Left ventricle myocardium inferior (tissue), 1 donor: ENCODE measurements at regions not wholly inside any gene's neighbourhood (a gene's known extent, or its start where the extent isn't known, plus 50 kb on each side); places are given as distances from the start of the nearest gene placed in this dataset.

ENCODE experiments used
- DNase-seq: peaks from one replicate; pipeline ENCODE4 v3.0.0-alpha.2; 2020
- H3K27ac ChIP-seq: fragments of 200-600 bp; replicated peaks from 2 replicates; pipeline ENCODE4 v1.8.0; 2021
- H3K27me3 ChIP-seq: fragments of 200-600 bp; 2 replicates; pipeline ENCODE4 v1.8.0; 2021; ENCODE audit warnings: low read depth
- H3K36me3 ChIP-seq: fragments of 200-600 bp; 2 replicates; pipeline ENCODE4 v1.8.0; 2021
- H3K4me1 ChIP-seq: fragments of 200-600 bp; 2 replicates; pipeline ENCODE4 v1.8.0; 2021
- H3K4me3 ChIP-seq: fragments of 200-600 bp; 2 replicates; pipeline ENCODE4 v1.8.0; 2021; ENCODE audit warnings: mild to moderate bottlenecking, moderate library complexity
- H3K9me3 ChIP-seq: fragments of 200-600 bp; replicated peaks from 2 replicates; pipeline ENCODE4 v1.8.0; 2021
- CTCF ChIP-seq: fragments of 200-600 bp; IDR thresholded peaks from 2 replicates; pipeline ENCODE4 v1.8.0; 2021; ENCODE audit warnings: antibody characterized with exemption, mild to moderate bottlenecking, borderline replicate concordance
- intact Hi-C: fragments of 100-400 bp; cut with micrococcal nuclease; formaldehyde crosslinking; loops from one replicate; pipeline ENCODE4 v1.11.0; 2022
- donor health status: DM: no; HTN: yes; CAD: no; lungs with severe emphysema.

GRCh38 chr2:5977477-5977876 is 285.3 kb downstream of the SOX11 start:
- Histone ChIP-seq H3K9me3 (no peaks in the 10 kb centered on the region), H3K27ac (no peak overlapping the region), H3K4me3 (no peak overlapping the region), H3K36me3 (no peaks in the 10 kb centered on the region), H3K4me1 (no peaks in the 10 kb centered on the region), H3K27me3 (peaks cover 24% of the 10 kb centered on the region)
- no peak for DNase-seq
- intact Hi-C loops = no loop called here
- no peak for TF ChIP-seq CTCF

- H3K36me3 ChIP-seq = no peaks in the 10 kb centered on the region
- TF ChIP-seq CTCF = no peak
- intact Hi-C loops = no loop called here
- DNase-seq = no peak
- no peaks in the 10 kb centered on the region for H3K4me1 ChIP-seq
- peaks cover 31% of the 10 kb centered on the region for H3K27me3 ChIP-seq
- no peak overlapping the region for H3K4me3 ChIP-seq
- H3K9me3 ChIP-seq = no peaks in the 10 kb centered on the region
- H3K27ac ChIP-seq = no peak overlapping the region
Measured at GRCh38 chr2:5978131-5978751, 286.1 kb downstream of the SOX11 start.

GRCh38 chr2:5980450-5981190 is 288.4 kb downstream of the SOX11 start:
- intact Hi-C loops = no loop called here
- H3K9me3 ChIP-seq = no peaks in the 10 kb centered on the region
- H3K4me1 ChIP-seq = no peaks in the 10 kb centered on the region
- H3K36me3 ChIP-seq = no peaks in the 10 kb centered on the region
- peaks cover 53% of the 10 kb centered on the region for H3K27me3 ChIP-seq
- no peak for DNase-seq
- no peak overlapping the region for H3K4me3 ChIP-seq
- H3K27ac ChIP-seq = no peak overlapping the region
- no peak for TF ChIP-seq CTCF

- TF ChIP-seq CTCF = no peak
- intact Hi-C loops = no loop called here
- no peaks in the 10 kb centered on the region for H3K4me1 ChIP-seq
- no peak for DNase-seq
- H3K27ac ChIP-seq = no peak overlapping the region
- no peak overlapping the region for H3K4me3 ChIP-seq
- peaks cover 62% of the 10 kb centered on the region for H3K27me3 ChIP-seq
- no peaks in the 10 kb centered on the region for H3K36me3 ChIP-seq
- H3K9me3 ChIP-seq = no peaks in the 10 kb centered on the region
Measured at GRCh38 chr2:5982193-5982902, 290.2 kb downstream of the SOX11 start.

- no peaks in the 10 kb centered on the region for H3K4me1 ChIP-seq
- no peak for TF ChIP-seq CTCF
- DNase-seq = no peak
- peaks cover 62% of the 10 kb centered on the region for H3K27me3 ChIP-seq
- intact Hi-C loops = no loop called here
- H3K9me3 ChIP-seq = no peaks in the 10 kb centered on the region
- no peak overlapping the region for H3K4me3 ChIP-seq
- H3K27ac ChIP-seq = no peak overlapping the region
- H3K36me3 ChIP-seq = no peaks in the 10 kb centered on the region
Measured at GRCh38 chr2:5982903-5983265, 290.7 kb downstream of the SOX11 start.
